ENCODE measurements at regions not wholly inside any gene's neighbourhood (a gene's known extent, or its start where the extent isn't known, plus 50 kb on each side); places are given as distances from the start of the nearest gene placed in this dataset.

DNA sequence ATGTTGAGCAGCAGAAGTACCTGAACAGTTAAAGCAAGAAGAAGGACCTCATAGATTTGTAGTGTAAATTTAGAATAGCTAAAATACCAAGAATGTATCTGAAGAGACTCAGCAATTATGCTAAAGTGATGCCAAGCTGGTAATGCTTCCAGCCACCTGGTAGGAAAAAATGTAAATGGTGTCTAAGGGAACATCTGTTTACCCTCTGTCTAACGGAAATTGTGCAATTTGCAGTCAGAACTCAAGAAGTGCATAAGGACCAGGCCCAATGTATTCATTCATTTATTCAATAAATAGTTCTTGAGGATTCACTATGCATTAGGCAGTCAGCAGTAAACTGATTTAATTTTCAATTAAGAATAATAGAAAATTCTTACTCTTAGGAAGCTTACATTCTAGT lies 116.0 kb upstream of the ADGRL4 start:
- TF ChIP-seq ZNF274 (IDR thresholded peaks at IDR 0.05; ENCODE audit: low read depth, low read length): no peak
- TF ChIP-seq YY1 (IDR thresholded peaks at IDR 0.05; ENCODE audit: insufficient read depth, insufficient read length): no peak
- no peak for TF ChIP-seq SUZ12 (IDR thresholded peaks at IDR 0.05; ENCODE audit: extremely low read depth, insufficient read depth, insufficient read length)
